ENCODE measurements at regions not wholly inside any gene's neighbourhood (a gene's known extent, or its start where the extent isn't known, plus 50 kb on each side); places are given as distances from the start of the nearest gene placed in this dataset.

- no peak for DNase-seq (ENCODE audit: low spot score)
Observed at GRCh38 chr15:29873947-29874411, 51.7 kb upstream of the TJP1 start.

GRCh38 chr15:29873264-29873663, 51.0 kb upstream of the TJP1 start:
- no peak for DNase-seq (ENCODE audit: low spot score)

DNA sequence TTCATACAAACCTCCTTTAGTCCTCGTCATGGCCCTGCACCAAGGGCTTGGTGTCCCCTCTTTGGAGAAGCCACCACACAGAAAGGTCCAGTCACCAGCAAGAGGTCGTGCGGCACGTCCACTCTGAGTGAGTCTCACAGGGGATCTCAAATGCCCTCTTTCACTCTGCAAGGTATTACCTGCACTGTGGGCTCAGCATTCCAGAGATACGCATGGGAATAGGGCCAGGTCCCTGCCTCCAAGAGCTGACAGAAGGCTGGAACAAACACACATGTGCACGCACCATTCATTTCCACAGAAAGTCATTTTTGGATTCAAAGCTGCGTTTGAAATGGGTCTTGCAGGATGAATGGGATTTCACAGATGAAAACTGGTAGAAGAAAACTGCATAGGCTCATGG, 50.4 kb upstream of the TJP1 start:
- DNase-seq (ENCODE audit: low spot score) = no peak
